PC-9 (cell line): ENCODE measurements at regions not wholly inside any gene's neighbourhood (a gene's known extent, or its start where the extent isn't known, plus 50 kb on each side); places are given as distances from the start of the nearest gene placed in this dataset.

Experiments used
- CTCF ChIP-seq: fragments of 200-600 bp; sonication (generic); conservative IDR thresholded peaks from 2 replicates; pipeline ENCODE4 v1.6.1; 2017; ENCODE audit warnings: mixed run types, antibody characterized with exemption, mild to moderate bottlenecking, moderate library complexity
- EZH2 ChIP-seq: fragments of 200-600 bp; sonication (generic); IDR thresholded peaks from 2 replicates; pipeline ENCODE4 v1.8.0; 2017; ENCODE audit warnings: antibody characterized with exemption, low read depth

GRCh38 chr13:81917810-81918209 lies 1576.9 kb upstream of the SPRY2 start:
- TF ChIP-seq CTCF (no peak), EZH2 (no peak)
